K562 (cell line): ENCODE measurements at regions not wholly inside any gene's neighbourhood (a gene's known extent, or its start where the extent isn't known, plus 50 kb on each side); places are given as distances from the start of the nearest gene placed in this dataset.

Experiments
- ADNP ChIP-seq: fragments of 200-800 bp; sonication (Bioruptor generic); IDR thresholded peaks from 2 replicates; pipeline ENCODE4 v1.6.1; 2016; ENCODE audit warnings: missing genetic modification characterization, missing compliant biosample characterization
- FOXA3 ChIP-seq, 2 experiments: fragments of 450-650 bp in 1 of 2; sonication (generic) in 1 of 2; formaldehyde crosslinking; IDR thresholded peaks in 1 of 2; conservative IDR thresholded peaks in 1 of 2; 2 replicates each; pipeline versions ENCODE4 v1.4.0 to v1.8.0; 2020 to 2022; ENCODE audit warnings: mild to moderate bottlenecking in 2 of 2, missing genetic modification reagents in 1 of 2
- RCOR1 ChIP-seq, 2 experiments: IDR thresholded peaks; 2 replicates each; pipeline ENCODE4 v1.6.1; 2012; ENCODE audit warnings: low read depth in 2 of 2, low read length in 2 of 2, borderline replicate concordance in 1 of 2, improper control_type of control experiment in 1 of 2
- SMARCA5 ChIP-seq: fragments of 450-650 bp; IDR thresholded peaks from 2 replicates; pipeline ENCODE4 v1.6.1; 2016
- SP1 ChIP-seq: sonication (generic); formaldehyde crosslinking; IDR thresholded peaks from 2 replicates; pipeline ENCODE4 v1.8.1; 2022; ENCODE audit warnings: mild to moderate bottlenecking, missing genetic modification reagents
- ZBTB7A ChIP-seq: IDR thresholded peaks from 2 replicates; pipeline ENCODE4 v1.6.1; 2011; ENCODE audit warnings: low read depth, mild to moderate bottlenecking, low read length, moderate library complexity, borderline replicate concordance; ENCODE audit not compliant: control insufficient read depth
- ZNF324 ChIP-seq: fragments of 250-450 bp; sonication (Bioruptor Pico); IDR thresholded peaks from 2 replicates; pipeline ENCODE4 v1.4.0; 2020; ENCODE audit warnings: mild to moderate bottlenecking
- TF ChIP-seq, protein P1 (sequence below): fragments of 250-450 bp; sonication (Bioruptor Pico); IDR thresholded peaks from 2 replicates; pipeline ENCODE4 v1.8.0; 2022; ENCODE audit warnings: inconsistent platforms, mild to moderate bottlenecking, moderate library complexity, borderline replicate concordance
- TF ChIP-seq, protein P2 (sequence below): sonication (generic); formaldehyde crosslinking; IDR thresholded peaks from 2 replicates; pipeline ENCODE4 v1.9.0; 2022; ENCODE audit warnings: mild to moderate bottlenecking, missing genetic modification reagents
- TF ChIP-seq, protein P3 (sequence below): fragments of 250-450 bp; sonication (Bioruptor Pico); IDR thresholded peaks from 2 replicates; pipeline ENCODE4 v1.5.1; 2021; ENCODE audit warnings: mild to moderate bottlenecking

DNA sequence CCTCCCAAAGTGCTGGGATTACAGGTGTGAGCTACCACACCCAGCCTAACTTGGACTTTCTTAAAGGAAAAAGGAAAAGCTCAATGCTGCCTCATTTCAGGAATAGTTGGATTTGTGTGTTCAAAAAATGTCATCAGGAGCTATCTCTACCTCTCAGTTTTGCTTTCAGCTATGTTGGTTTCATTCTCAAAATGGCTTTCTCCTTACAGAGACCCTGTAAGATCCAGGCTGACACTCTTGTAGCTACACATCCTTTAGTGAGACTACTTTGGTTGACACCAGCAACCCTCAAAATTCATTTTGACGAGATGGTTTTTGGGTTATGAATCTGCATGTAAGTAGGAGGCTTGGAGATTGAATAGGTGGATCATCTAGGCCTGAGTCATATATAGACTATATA, 269.7 kb upstream of the SORCS1 start:
- TF ChIP-seq, protein P1, sequence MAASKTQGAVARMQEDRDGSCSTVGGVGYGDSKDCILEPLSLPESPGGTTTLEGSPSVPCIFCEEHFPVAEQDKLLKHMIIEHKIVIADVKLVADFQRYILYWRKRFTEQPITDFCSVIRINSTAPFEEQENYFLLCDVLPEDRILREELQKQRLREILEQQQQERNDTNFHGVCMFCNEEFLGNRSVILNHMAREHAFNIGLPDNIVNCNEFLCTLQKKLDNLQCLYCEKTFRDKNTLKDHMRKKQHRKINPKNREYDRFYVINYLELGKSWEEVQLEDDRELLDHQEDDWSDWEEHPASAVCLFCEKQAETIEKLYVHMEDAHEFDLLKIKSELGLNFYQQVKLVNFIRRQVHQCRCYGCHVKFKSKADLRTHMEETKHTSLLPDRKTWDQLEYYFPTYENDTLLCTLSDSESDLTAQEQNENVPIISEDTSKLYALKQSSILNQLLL (CRISPR knock-in tag), result no peak
- TF ChIP-seq, protein P2, sequence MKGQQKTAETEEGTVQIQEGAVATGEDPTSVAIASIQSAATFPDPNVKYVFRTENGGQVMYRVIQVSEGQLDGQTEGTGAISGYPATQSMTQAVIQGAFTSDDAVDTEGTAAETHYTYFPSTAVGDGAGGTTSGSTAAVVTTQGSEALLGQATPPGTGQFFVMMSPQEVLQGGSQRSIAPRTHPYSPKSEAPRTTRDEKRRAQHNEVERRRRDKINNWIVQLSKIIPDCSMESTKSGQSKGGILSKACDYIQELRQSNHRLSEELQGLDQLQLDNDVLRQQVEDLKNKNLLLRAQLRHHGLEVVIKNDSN, result no peak
- TF ChIP-seq ADNP (tag), result no peak
- TF ChIP-seq RCOR1 (IDR thresholded peaks at IDR 0.05; ENCODE audit: borderline replicate concordance in 1 of 2, low read depth in 2 of 2, low read length in 2 of 2), result no peak
- TF ChIP-seq, protein P3, sequence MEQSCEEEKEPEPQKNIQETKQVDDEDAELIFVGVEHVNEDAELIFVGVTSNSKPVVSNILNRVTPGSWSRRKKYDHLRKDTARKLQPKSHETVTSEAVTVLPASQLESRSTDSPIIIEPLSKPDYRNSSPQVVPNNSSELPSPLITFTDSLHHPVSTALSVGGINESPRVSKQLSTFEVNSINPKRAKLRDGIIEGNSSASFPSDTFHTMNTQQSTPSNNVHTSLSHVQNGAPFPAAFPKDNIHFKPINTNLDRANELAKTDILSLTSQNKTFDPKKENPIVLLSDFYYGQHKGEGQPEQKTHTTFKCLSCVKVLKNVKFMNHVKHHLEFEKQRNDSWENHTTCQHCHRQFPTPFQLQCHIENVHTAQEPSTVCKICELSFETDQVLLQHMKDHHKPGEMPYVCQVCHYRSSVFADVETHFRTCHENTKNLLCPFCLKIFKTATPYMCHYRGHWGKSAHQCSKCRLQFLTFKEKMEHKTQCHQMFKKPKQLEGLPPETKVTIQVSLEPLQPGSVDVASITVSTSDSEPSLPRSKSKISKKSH, result no peak
- no peak for TF ChIP-seq ZBTB7A
- TF ChIP-seq SMARCA5, result no peak
- no peak for TF ChIP-seq ZNF324 (CRISPR knock-in tag)
- no peak for TF ChIP-seq FOXA3 (CRISPR knock-in tag; conservative IDR thresholded peaks at IDR 0.05 in 1 of 2, IDR thresholded peaks at IDR 0.05 in 1 of 2)
- no peak for TF ChIP-seq SP1
